Endothelial cell of umbilical vein (primary cell): ENCODE measurements at regions not wholly inside any gene's neighbourhood (a gene's known extent, or its start where the extent isn't known, plus 50 kb on each side); places are given as distances from the start of the nearest gene placed in this dataset.

Experiments used
- BruUV-seq: library from RNA; stranded (reverse); fragments of 400-500 nt; replicated peaks from 2 replicates; lab custom pipeline; 2021; lab: Mats Ljungman, UMichigan
- CTCF ChIA-PET: fragments of 300-600, 350-600 bp; sonication (Branson Sonifier 250); formaldehyde crosslinking; loops from one replicate; lab custom pipeline; 2021; ENCODE audit warnings: antibody characterized with exemption, inconsistent platforms; lab: Charles Lee
- POLR2A ChIA-PET: fragments of 300-600, 350-600 bp; sonication (Branson Sonifier 250); formaldehyde crosslinking; loops from one replicate; lab custom pipeline; 2021; ENCODE audit warnings: antibody characterized with exemption, inconsistent platforms; lab: Charles Lee
- DNase-seq: peaks from one replicate; pipeline ENCODE4 v3.0.0-alpha.2; 2011; ENCODE audit warnings: low read depth, low spot score
- FAIRE-seq: peaks from 2 replicates; lab custom pipeline; 2011; peaks lifted over from hg19 to GRCh38; lab: Jason Lieb, UNC
- H2AFZ ChIP-seq: 2 replicates; pipeline ENCODE4 v1.6.0; 2012; ENCODE audit warnings: low read depth, low read length, control low read depth, inconsistent platforms
- H3K27ac ChIP-seq: 2 replicates; pipeline ENCODE4 v1.5.1; 2011; ENCODE audit warnings: low read depth, mild to moderate bottlenecking, control low read depth, low read length, moderate library complexity; ENCODE audit not compliant: insufficient read depth
- H3K27me3 ChIP-seq, 2 experiments: 2 replicates each; pipeline versions ENCODE4 v1.6.0 to v1.6.1; 2011; ENCODE audit warnings: low read length in 2 of 2, mixed read lengths in 1 of 2; ENCODE audit not compliant: control insufficient read depth in 2 of 2, insufficient read depth in 2 of 2
- H3K36me3 ChIP-seq, 2 experiments: 2 replicates in 1 of 2; 3 replicates in 1 of 2; pipeline ENCODE4 v1.5.1; 2011; ENCODE audit warnings: low read length in 2 of 2, mild to moderate bottlenecking in 1 of 2, moderate library complexity in 1 of 2; ENCODE audit not compliant: control insufficient read depth in 2 of 2, insufficient read depth in 2 of 2; ENCODE audit errors: extremely low read depth in 1 of 2
- H3K4me1 ChIP-seq: 3 replicates; pipeline ENCODE4 v1.5.1; 2011; ENCODE audit warnings: mild to moderate bottlenecking, low read length; ENCODE audit not compliant: control insufficient read depth, insufficient read depth; ENCODE audit errors: extremely low read depth
- H3K4me2 ChIP-seq: 2 replicates; pipeline ENCODE4 v1.6.1; 2011; ENCODE audit warnings: low read length, control low read depth, mixed read lengths; ENCODE audit not compliant: insufficient read depth
- H3K4me3 ChIP-seq, 3 experiments: fragments of 200-600 bp in 1 of 3; sonication (generic), shearing (Covaris generic) in 1 of 3; replicated peaks in 1 of 3; 2 replicates each; pipeline ENCODE4 v1.5.1; 2011 to 2016; ENCODE audit warnings: control low read depth in 3 of 3, low read length in 3 of 3, mild to moderate bottlenecking in 2 of 3, inconsistent platforms in 1 of 3, low read depth in 1 of 3, moderate library complexity in 1 of 3; ENCODE audit not compliant: insufficient read depth in 1 of 3
- H3K79me2 ChIP-seq: 2 replicates; pipeline ENCODE4 v1.6.0; 2012; ENCODE audit warnings: low read length, inconsistent platforms; ENCODE audit not compliant: control insufficient read depth, insufficient read depth
- H3K9ac ChIP-seq: replicated peaks from 2 replicates; pipeline ENCODE3; 2011; ENCODE audit warnings: low read length, control low read depth; ENCODE audit not compliant: insufficient read depth; ENCODE audit errors: extremely low read depth
- H3K9me1 ChIP-seq: replicated peaks from 3 replicates; pipeline ENCODE4 v1.6.0; 2011; ENCODE audit warnings: mild to moderate bottlenecking, low read length; ENCODE audit not compliant: control insufficient read depth, insufficient read depth; ENCODE audit errors: extremely low read depth
- H3K9me3 ChIP-seq: replicated peaks from 2 replicates; pipeline ENCODE4 v1.5.1; 2012; ENCODE audit warnings: low read length, inconsistent platforms; ENCODE audit not compliant: control insufficient read depth, insufficient read depth
- H4K20me1 ChIP-seq: replicated peaks from 2 replicates; pipeline ENCODE3; 2011; ENCODE audit warnings: mild to moderate bottlenecking, low read length; ENCODE audit not compliant: control insufficient read depth, insufficient read depth; ENCODE audit errors: extremely low read depth
- EZH2 ChIP-seq: IDR thresholded peaks from 2 replicates; pipeline ENCODE4 v1.6.1; 2012; ENCODE audit warnings: borderline replicate concordance, low read depth, mild to moderate bottlenecking, moderate library complexity, low read length, inconsistent platforms; ENCODE audit not compliant: severe bottlenecking
- FOS ChIP-seq: IDR thresholded peaks from 2 replicates; pipeline ENCODE4 v1.6.1; 2011; ENCODE audit warnings: mild to moderate bottlenecking, low read length, moderate library complexity, borderline replicate concordance; ENCODE audit not compliant: insufficient read depth
- GATA2 ChIP-seq: IDR thresholded peaks from 2 replicates; pipeline ENCODE4 v1.7.0; 2011; ENCODE audit warnings: low read depth, mild to moderate bottlenecking, moderate library complexity, mixed read lengths, low read length; ENCODE audit not compliant: insufficient read length, insufficient read depth
- JUN ChIP-seq: IDR thresholded peaks from 2 replicates; pipeline ENCODE4 v1.6.1; 2011; ENCODE audit warnings: borderline replicate concordance, low read depth; ENCODE audit not compliant: insufficient read length, insufficient read depth
- MYC ChIP-seq: IDR thresholded peaks from one replicate; pipeline ENCODE4 v1.6.1; 2011; ENCODE audit warnings: mild to moderate bottlenecking, low read depth, low read length
- POLR2A ChIP-seq: IDR thresholded peaks from 2 replicates; pipeline ENCODE4 v1.6.1; 2012; ENCODE audit warnings: low read depth, mild to moderate bottlenecking, control low read depth, low read length
- POLR2AphosphoS5 ChIP-seq: IDR thresholded peaks from 2 replicates; pipeline ENCODE4 v1.6.1; 2012; ENCODE audit warnings: low read depth, mild to moderate bottlenecking, control low read depth, low read length, moderate library complexity; ENCODE audit not compliant: insufficient read depth
- dilution Hi-C: fragments of 300-500 bp; cut with MboI; formaldehyde crosslinking; loops from one replicate; pipeline ENCODE4 v1.15.0; 2019; ENCODE audit warnings: low sequenced_read_pairs; ENCODE audit not compliant: extremely low pct_ligation_motif_present
- intact Hi-C: fragments of 100-400 bp; cut with micrococcal nuclease; formaldehyde crosslinking; loops from one replicate; pipeline ENCODE4 v1.10.0; 2022
- TF ChIP-seq, protein P1 (sequence below): IDR thresholded peaks from 2 replicates; pipeline ENCODE4 v1.6.1; 2011; ENCODE audit not compliant: insufficient read depth, insufficient read length
- TF ChIP-seq, protein P2 (sequence below), 2 donors: IDR thresholded peaks; 1 replicate in 1 of 2; 2 replicates in 1 of 2; pipeline ENCODE4 v1.5.1; 2011; ENCODE audit warnings: low read length in 2 of 2, mild to moderate bottlenecking in 2 of 2, moderate library complexity in 2 of 2, control low read depth in 1 of 2, inconsistent platforms in 1 of 2, low read depth in 1 of 2; ENCODE audit not compliant: insufficient read depth in 1 of 2; ENCODE audit errors: extremely low read depth in 1 of 2

DNA sequence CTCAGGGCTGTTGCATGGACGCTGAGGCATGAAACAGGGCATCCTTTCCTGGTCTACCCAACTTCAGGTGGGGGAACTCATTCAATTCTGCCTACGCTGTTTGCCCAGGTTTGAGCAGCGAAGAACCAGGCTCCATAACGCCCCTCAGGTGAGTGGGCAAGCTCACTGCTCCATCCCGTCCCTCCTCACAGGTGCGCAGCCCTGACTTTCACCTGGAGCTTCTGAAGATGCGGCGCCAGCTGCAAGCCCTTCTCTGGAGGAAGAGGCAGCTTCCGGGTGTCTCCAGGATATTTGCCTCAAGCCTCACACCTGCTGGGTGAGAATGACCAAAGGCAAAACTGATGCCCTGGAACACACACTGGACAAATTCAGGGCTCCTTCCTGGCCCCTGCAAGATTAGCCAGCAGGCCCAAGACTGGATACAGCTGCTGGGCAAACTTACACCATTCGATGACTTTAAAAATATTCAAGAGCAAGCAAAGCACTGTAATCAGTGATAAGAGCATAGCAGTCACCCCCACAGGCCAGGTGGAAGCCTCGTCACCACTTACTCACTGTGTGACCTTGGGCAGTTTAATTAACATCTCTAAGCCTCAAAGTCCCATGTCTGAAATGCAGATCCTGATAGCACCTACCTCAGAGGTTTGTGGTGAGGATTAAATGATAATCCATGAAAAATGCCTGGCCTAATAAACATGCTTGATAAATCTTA, 97.7 kb downstream of the GYPC start:
- Histone ChIP-seq H3K9me1 (no peaks in the 10 kb centered on the region), H2AFZ (no peak overlapping the region), H3K79me2 (no peaks in the 10 kb centered on the region), H3K4me3 (no peak overlapping the region), H3K27ac (no peak overlapping the region), H3K4me1 (no peaks in the 10 kb centered on the region), H3K9ac (no peak overlapping the region), H3K27me3 (no peaks in the 10 kb centered on the region), H4K20me1 (no peaks in the 10 kb centered on the region), H3K4me2 (no peak overlapping the region), H3K36me3 (no peaks in the 10 kb centered on the region), H3K9me3 (no peaks in the 10 kb centered on the region)
- no peak for DNase-seq
- no peak for TF ChIP-seq JUN
- TF ChIP-seq EZH2 = no peak
- TF ChIP-seq, protein P1, sequence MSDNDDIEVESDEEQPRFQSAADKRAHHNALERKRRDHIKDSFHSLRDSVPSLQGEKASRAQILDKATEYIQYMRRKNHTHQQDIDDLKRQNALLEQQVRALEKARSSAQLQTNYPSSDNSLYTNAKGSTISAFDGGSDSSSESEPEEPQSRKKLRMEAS = no peak
- TF ChIP-seq POLR2A = no peak
- intact Hi-C loops (no loop called here), dilution Hi-C loops (no loop called here)
- FAIRE-seq = no peak
- BruUV-seq = no TSS peak
- POLR2A ChIA-PET = no interaction called here
- CTCF ChIA-PET = no interaction called here

DNA sequence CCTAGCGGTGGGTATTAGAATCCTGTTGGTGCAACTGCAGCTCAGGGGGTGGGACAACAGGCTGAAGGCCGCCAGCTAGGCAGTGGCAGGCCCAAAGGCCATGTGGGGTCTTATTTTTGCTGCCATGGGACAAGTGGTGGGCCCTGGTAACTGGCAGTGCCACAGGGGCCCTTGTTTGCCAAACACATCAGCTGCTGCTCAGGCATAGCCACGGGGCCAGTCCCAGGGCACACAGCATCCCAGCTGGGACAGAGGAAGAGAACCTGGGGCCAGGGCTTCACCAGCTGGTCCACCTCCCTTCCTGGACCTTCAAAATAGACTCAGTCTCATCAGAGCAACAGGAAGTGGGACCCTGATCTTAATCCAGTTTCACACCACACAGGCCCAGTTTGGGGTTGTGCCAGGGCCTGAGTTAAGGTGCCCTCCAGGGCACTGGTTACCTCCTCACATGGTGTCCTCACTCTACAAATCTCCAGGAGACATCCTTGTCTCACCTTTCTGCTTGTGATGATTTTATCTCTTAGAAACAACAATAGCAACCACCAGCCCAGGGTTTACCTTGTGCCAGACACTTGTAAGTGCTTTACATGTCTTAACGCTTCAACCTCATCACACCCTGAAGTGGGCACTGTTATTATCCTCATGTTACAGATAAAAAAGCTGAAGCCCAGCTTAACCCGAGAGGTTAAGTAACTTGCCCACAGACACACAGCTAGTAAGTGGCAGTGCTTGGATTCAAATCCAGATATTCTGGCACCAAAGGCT, 98.5 kb downstream of the GYPC start:
- ChIA-PET POLR2A (no interaction called here), CTCF (no interaction called here)
- H3K79me2 ChIP-seq = no peaks in the 10 kb centered on the region
- BruUV-seq = no TSS peak
- DNase-seq (no peak), FAIRE-seq (no peak)
- H3K36me3 ChIP-seq = no peaks in the 10 kb centered on the region
- H3K9me1 ChIP-seq = no peaks in the 10 kb centered on the region
- no peaks in the 10 kb centered on the region for H4K20me1 ChIP-seq
- no peak overlapping the region for H3K9ac ChIP-seq
- intact Hi-C loops (no loop called here), dilution Hi-C loops (no loop called here)
- H3K4me2 ChIP-seq = no peak overlapping the region
- H2AFZ ChIP-seq = no peak overlapping the region
- H3K27ac ChIP-seq = no peak overlapping the region
- no peaks in the 10 kb centered on the region for H3K9me3 ChIP-seq
- TF ChIP-seq FOS = no peak
- TF ChIP-seq EZH2 = no peak
- TF ChIP-seq POLR2A = no peak
- TF ChIP-seq, protein P2, sequence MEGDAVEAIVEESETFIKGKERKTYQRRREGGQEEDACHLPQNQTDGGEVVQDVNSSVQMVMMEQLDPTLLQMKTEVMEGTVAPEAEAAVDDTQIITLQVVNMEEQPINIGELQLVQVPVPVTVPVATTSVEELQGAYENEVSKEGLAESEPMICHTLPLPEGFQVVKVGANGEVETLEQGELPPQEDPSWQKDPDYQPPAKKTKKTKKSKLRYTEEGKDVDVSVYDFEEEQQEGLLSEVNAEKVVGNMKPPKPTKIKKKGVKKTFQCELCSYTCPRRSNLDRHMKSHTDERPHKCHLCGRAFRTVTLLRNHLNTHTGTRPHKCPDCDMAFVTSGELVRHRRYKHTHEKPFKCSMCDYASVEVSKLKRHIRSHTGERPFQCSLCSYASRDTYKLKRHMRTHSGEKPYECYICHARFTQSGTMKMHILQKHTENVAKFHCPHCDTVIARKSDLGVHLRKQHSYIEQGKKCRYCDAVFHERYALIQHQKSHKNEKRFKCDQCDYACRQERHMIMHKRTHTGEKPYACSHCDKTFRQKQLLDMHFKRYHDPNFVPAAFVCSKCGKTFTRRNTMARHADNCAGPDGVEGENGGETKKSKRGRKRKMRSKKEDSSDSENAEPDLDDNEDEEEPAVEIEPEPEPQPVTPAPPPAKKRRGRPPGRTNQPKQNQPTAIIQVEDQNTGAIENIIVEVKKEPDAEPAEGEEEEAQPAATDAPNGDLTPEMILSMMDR (IDR thresholded peaks at IDR 0.05; ENCODE audit: extremely low read depth in 1 of 2, insufficient read depth in 1 of 2, low read depth in 1 of 2, low read length in 2 of 2) = no peak
- TF ChIP-seq POLR2AphosphoS5 = no peak
- TF ChIP-seq GATA2 = no peak
- TF ChIP-seq MYC = no peak
- TF ChIP-seq, protein P1 = no peak
- H3K27me3 ChIP-seq = no peaks in the 10 kb centered on the region
- H3K4me1 ChIP-seq = no peaks in the 10 kb centered on the region
- H3K4me3 ChIP-seq = no peak overlapping the region
